ENCODE measurements at regions not wholly inside any gene's neighbourhood (a gene's known extent, or its start where the extent isn't known, plus 50 kb on each side); places are given as distances from the start of the nearest gene placed in this dataset.

- TF ChIP-seq CTCF (conservative IDR thresholded peaks at IDR 0.05; ENCODE audit: low read depth, low read length): no peak
These were observed 65.8 kb downstream of the CHST2 start for GRCh38 chr3:143185401-143185800.

GRCh38 chr3:143187111-143187510 lies 67.5 kb downstream of the CHST2 start:
- no peak for TF ChIP-seq CTCF (conservative IDR thresholded peaks at IDR 0.05; ENCODE audit: low read depth, low read length)
- no peak overlapping the region for H3K4me3 ChIP-seq (ENCODE audit: low read depth, low read length)
- no peak for DNase-seq (ENCODE audit: low read depth)

More at GRCh38 chr3:143185401-143185800, 65.8 kb downstream of the CHST2 start:
- no peak for DNase-seq (ENCODE audit: low read depth)
- no peak overlapping the region for H3K4me3 ChIP-seq (ENCODE audit: low read depth, low read length)

GRCh38 chr3:143188881-143189280 lies 69.3 kb downstream of the CHST2 start:
- H3K4me3 ChIP-seq (ENCODE audit: low read depth, low read length): no peak overlapping the region
- no peak for DNase-seq (ENCODE audit: low read depth)
- TF ChIP-seq CTCF (conservative IDR thresholded peaks at IDR 0.05; ENCODE audit: low read depth, low read length): no peak

- no peak for TF ChIP-seq CTCF (conservative IDR thresholded peaks at IDR 0.05; ENCODE audit: low read depth, low read length)
- H3K4me3 ChIP-seq (ENCODE audit: low read depth, low read length): no peak overlapping the region
- DNase-seq (ENCODE audit: low read depth): no peak
These were observed 70.5 kb downstream of the CHST2 start for GRCh38 chr3:143190101-143190500.

GRCh38 chr3:143192193-143192592 lies 72.6 kb downstream of the CHST2 start:
- no peak overlapping the region for H3K4me3 ChIP-seq (ENCODE audit: low read depth, low read length)
- no peak for DNase-seq (ENCODE audit: low read depth)
- no peak for TF ChIP-seq CTCF (conservative IDR thresholded peaks at IDR 0.05; ENCODE audit: low read depth, low read length)

- H3K4me3 ChIP-seq (ENCODE audit: low read depth, low read length): no peak overlapping the region
- TF ChIP-seq CTCF (conservative IDR thresholded peaks at IDR 0.05; ENCODE audit: low read depth, low read length): no peak
- no peak for DNase-seq (ENCODE audit: low read depth)
These were observed 80.7 kb downstream of the CHST2 start for GRCh38 chr3:143200001-143200924.

GRCh38 chr3:143201045-143201444 lies 81.5 kb downstream of the CHST2 start:
- H3K4me3 ChIP-seq (ENCODE audit: low read depth, low read length): no peak overlapping the region
- TF ChIP-seq CTCF (conservative IDR thresholded peaks at IDR 0.05; ENCODE audit: low read depth, low read length): no peak
- no peak for DNase-seq (ENCODE audit: low read depth)

Measured in epithelial cell of proximal tubule (primary cell).